GM12872 (cell line): ENCODE measurements at regions not wholly inside any gene's neighbourhood (a gene's known extent, or its start where the extent isn't known, plus 50 kb on each side); places are given as distances from the start of the nearest gene placed in this dataset.
A peak's percentile ranks its signal among the peaks of the same experiment; 100 is the strongest.

Experiments
- TF ChIP-seq, protein P1 (sequence below): IDR thresholded peaks from 3 replicates; pipeline ENCODE4 v1.5.1; 2011; ENCODE audit warnings: low read depth, mild to moderate bottlenecking, low read length, moderate library complexity; ENCODE audit not compliant: insufficient read depth

DNA sequence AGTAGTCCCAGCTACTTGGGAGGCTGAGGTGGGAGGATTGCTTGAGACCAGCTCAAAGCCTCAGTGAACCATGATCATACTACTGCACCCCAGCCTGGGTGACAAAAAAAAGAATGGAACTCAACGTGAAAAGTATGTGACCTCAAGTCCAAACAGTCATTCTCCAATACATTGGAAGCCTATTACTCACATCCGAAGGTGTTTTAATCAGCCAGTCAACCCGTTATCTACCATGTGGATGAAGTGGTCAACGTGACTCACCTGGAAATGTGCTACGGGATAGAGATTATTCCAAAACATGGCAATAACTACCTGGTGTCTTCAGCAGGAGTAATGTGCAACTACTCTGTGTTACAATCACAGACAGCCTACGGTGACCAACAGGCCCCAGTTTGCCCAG, 85.8 kb upstream of the TOP1 start:
- TF ChIP-seq, protein P1, sequence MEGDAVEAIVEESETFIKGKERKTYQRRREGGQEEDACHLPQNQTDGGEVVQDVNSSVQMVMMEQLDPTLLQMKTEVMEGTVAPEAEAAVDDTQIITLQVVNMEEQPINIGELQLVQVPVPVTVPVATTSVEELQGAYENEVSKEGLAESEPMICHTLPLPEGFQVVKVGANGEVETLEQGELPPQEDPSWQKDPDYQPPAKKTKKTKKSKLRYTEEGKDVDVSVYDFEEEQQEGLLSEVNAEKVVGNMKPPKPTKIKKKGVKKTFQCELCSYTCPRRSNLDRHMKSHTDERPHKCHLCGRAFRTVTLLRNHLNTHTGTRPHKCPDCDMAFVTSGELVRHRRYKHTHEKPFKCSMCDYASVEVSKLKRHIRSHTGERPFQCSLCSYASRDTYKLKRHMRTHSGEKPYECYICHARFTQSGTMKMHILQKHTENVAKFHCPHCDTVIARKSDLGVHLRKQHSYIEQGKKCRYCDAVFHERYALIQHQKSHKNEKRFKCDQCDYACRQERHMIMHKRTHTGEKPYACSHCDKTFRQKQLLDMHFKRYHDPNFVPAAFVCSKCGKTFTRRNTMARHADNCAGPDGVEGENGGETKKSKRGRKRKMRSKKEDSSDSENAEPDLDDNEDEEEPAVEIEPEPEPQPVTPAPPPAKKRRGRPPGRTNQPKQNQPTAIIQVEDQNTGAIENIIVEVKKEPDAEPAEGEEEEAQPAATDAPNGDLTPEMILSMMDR: no peak

DNA sequence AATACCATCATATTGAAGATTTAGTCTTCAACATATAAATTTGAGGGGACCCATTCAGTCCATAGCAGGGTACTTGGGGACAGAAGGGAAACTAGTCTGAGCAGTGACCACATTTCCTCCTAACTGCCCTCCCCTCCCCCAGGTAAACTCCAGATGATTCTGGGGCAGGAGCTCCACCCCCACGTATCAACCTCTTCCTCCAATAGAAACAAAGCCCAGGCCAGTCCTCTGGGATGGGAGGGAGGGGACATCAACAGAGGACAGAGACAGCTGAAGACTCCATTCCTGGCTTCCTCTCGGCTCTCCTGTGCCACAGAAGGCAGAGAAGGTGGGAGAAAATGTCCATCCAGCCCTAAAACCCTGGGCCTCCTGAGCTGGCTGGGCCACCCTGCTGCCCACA, 85.0 kb upstream of the TOP1 start:
- TF ChIP-seq, protein P1: no peak

DNA sequence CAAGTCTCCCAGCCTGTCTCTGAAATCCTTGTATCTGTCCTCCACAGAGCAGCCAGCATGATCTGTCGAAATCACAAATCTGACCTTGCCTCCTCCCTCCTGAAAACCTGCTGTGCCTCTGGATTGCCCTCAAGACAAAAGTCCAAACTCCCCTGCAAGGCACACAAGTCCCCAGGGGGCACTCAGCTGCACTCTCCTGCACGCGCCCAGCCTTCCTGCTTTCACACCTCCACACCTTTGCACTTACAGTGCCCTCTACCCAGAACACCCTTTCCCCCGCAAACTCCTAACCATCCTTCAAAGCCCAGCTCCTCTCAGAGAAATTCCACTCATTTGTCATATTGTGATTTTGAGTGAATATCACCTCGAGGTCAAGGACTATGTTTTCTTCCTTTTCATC, 83.4 kb upstream of the TOP1 start:
- TF ChIP-seq, protein P1: no peak

DNA sequence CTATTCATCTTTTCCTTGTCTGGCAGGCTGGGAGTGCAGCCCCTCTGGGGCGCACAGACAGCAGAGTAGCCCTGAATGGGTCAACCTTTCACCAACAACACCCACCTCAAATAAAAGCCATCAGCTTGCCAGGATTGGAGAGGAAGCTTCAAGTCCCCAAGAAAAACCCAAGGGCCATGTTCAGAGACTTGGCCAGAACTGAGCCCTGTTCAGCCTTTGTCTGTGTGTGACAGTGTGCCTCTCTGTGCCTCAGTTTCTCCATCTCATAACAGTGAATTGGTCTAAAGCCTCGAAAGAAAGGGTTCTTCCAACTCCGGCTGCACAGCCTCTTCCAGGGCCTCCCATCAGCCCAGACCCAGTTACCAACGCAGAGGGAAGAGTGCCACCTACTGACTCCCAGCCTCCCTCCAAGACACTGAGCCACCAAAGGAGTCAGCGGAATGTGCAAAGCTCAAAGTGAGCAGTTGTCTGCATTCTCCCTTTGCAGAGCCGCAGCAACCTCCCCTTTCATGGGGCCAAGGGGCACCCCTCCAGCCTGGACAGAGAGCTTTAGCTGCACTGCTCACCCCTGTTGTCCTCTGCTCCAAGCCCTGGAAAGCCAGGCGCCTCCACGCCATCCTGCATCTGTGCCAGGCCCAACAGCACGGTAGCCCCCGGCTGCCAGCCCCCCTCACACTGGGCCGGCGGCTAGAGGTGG, 82.7 kb upstream of the TOP1 start:
- TF ChIP-seq, protein P1: peak; percentile 62

DNA sequence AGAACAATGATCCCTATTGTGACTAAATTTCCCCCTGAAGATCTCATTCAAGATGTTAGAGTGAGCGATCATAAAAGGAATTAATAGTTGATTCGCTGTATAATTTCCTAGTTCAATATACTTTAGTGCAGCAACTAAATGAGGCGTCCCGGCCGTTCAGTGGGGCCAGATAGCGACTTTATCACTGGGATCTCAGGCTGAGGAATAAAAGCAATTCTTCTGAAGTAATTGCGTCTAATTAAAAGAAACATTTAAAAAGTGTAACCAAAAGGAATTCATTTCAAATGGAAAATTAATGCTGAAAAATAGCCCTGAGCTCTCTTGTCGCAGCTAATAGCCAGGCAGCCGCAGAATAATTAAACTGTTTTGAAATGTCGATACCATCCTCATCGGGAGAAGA, 82.2 kb upstream of the TOP1 start:
- TF ChIP-seq, protein P1: no peak

DNA sequence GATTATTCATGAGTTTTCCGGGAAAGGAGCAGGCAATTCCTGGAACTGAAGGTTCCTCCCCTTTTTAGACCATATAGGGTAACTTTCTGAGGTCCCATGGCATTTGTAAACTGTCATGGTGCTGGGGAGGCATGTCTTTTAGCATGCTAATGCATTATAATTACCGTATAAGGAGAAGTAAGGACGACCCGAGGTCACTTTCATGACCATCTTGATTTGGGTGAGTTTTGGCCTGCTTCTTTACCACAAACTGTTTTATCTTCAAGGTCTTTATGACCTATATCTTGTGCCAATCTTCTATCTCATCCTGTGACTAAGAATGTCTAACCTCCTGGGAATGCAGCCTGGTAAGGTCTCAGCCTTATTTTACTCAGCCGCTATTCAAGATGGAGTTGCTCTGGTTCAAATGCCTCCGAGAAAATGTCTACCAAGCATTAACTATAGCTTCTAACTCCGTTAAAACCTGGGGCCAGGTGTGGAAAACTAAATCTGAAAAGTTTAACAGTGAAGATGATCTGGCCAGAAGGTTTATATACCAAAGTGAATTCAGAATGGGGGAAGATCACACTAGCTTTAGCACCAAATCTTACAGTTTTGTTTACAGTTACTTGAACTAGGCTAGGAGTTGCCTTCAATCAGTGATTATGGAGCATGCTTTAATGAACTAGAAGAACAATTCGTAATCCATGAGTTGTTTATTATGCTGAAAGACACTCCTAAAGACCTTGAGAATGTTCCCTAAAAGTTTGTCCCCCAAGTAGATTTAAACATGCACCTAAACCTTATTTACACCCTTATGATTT, 80.0 kb upstream of the TOP1 start:
- TF ChIP-seq, protein P1: no peak

DNA sequence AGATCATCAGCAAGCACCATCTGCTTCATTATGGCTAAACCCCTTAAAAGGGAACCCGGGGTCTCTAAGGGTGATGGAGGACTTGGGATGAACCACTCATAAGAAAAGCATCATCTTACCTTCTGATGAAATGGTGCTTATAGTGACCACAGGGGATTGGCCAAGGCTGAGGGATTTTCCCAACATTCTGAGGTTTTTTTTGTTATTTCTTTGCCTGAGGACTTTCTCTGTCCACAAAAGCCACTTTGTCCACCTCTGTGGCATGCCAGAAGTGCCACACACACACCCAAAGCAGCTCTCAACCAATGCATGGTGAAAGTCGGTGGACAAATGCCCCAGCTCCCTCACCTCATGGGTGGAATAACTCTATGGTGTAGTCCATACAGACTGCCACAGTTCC, 79.3 kb upstream of the TOP1 start:
- TF ChIP-seq, protein P1: no peak
